Retina (tissue), 1 donor: ENCODE measurements at regions not wholly inside any gene's neighbourhood (a gene's known extent, or its start where the extent isn't known, plus 50 kb on each side); places are given as distances from the start of the nearest gene placed in this dataset.
"Not testable (repeated sequence)": the region's sequence is repeated elsewhere in the genome, so short reads cannot be mapped to it uniquely, and the experiment has no call there.

Experiments used
- DNase-seq: peaks from one replicate; pipeline ENCODE4 v3.0.0-alpha.2; 2016

GRCh38 chr2:40584432-40584831, 132.5 kb upstream of the SLC8A1 start:
- no peak for DNase-seq

- no peak for DNase-seq
These were observed 139.9 kb upstream of the SLC8A1 start for GRCh38 chr2:40591774-40592173.

DNA sequence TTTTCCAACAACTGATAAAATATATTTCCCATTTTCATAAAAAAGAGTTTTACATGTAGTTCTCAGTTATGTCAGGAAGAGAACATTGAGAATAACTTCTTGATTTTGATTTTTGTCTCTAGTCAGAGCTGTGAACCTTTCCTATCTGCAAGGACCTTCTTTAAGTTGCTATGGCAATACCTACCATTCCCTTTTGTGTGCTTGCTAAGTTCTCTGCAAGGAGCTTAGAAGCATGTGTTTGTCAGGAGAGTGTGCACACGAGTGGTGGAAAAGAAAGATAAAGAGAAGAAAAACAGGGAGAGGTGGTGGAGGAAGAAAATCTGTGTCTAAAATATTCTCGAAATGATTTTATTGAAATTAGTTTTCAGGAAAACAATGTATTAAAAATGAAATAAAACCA, 140.3 kb upstream of the SLC8A1 start:
- DNase-seq, result no peak

- no peak for DNase-seq
These were observed 155.0 kb upstream of the SLC8A1 start for GRCh38 chr2:40606862-40607261.

GRCh38 chr2:40611196-40611595, 159.3 kb upstream of the SLC8A1 start:
- DNase-seq, result no peak

DNA sequence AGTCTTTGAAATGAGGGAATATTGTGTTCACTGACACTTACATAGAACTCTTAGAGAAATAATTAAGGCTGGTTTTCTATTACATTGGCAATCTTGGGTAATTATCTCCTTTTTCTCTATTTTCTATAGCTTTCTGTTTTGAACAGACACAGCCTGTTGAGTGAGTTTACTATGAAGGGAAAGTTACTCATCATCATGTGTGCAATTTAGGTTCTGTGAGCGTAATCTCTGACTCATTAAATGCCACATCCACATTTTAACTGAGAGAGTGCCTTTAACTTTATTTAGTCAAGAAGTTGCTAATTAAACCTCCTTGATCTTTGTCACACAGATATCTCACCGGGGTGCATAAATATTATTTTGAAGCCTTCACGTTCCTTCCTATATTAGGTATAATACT, 174.0 kb upstream of the SLC8A1 start:
- DNase-seq, result no peak

DNA sequence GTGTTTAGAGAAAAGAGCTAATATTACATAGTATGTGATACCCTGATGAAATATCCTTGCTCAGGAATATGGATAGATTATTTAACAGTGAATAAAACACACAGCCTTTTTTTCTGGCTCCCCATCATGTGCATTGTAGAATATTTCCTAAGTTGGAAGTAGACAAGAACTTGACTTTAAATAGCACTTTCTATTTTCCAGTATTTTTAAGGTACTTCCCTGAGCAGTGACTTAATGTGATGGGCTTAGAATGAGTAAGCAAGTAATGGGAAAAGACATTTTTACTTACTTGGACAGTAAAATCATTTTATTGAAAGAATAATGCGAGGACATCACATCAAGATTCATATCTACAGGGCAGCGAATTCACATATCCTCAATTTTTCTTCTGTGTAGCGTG, 176.7 kb upstream of the SLC8A1 start:
- DNase-seq, result no peak

DNA sequence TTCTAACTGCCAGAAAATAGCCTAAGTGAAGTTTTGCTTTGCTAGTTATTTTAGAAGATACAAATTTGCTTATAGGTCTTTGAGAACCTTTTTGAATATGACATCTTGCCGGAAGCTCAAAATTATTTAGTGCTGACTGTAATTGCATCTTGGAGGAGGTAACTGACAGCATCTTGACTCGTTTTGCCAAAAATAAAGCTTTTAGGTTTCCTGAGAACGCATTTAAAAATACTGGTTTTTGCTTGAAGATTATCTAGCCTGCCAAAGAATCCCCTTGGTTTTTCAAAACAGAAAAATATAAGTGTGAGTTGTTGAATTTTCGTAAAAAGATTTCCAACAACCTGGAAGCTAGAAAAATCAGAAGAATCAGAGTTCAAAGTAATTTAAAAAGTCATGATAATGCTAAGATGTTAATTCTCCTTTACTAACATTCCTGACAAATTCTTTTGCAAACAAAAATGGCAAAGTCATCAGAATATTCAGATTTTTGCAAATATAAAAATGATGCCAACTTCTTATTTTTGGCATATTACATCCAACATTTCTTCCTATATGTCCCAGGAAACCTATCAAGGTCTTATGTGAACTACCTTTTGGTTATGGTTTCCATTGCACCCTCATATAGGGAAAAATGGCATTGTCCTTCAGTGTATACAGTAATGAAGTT, 178.0 kb upstream of the SLC8A1 start:
- DNase-seq, result no peak

GRCh38 chr2:40639320-40639719, 187.4 kb upstream of the SLC8A1 start:
- no peak for DNase-seq

- no peak for DNase-seq
These were observed 190.3 kb upstream of the SLC8A1 start for GRCh38 chr2:40642237-40642636.

DNA sequence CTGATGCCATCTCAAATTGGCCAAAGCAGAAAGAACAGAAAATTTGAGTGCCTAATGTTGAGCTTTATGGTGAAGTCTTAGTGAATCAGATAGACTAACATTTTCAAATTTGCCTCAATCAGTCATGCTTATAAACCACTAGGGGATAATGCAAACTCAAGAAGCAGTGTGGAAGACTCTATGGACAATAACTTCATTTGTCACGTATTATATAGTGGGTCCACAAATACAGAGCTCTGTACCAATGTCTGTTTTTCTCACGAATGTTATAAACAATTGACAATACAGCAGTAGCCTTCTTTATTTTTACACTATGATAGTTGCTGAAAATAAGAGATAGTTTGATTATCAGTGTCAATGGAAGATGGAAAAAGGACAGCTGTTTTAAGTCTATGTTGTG, 190.8 kb upstream of the SLC8A1 start:
- DNase-seq, result no peak

- no peak for DNase-seq
These were observed 194.8 kb upstream of the SLC8A1 start for GRCh38 chr2:40646642-40647041.

GRCh38 chr2:40652155-40652554, 200.3 kb upstream of the SLC8A1 start:
- DNase-seq, result no peak

DNA sequence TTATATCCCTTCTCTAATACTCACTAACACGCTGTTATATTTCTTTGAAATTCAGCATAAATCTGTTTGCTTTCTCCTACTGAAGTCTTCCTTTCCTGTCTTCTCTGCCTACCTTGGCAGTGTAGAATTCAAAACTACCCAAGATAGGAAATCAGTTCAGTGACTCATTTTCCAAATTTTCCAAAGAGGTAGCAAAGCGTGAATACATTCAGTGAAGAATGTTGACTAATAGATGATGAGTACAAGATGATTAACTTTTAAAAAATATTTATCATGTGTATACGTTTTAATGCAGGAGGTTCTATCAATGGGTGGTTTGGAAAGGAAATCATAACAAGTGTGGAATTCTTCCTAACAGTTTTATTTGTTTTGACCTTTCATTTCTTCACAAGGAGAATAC, 201.9 kb upstream of the SLC8A1 start:
- DNase-seq, result no peak

- DNase-seq, result no peak
These were observed 202.5 kb upstream of the SLC8A1 start for GRCh38 chr2:40654346-40654745.

DNA sequence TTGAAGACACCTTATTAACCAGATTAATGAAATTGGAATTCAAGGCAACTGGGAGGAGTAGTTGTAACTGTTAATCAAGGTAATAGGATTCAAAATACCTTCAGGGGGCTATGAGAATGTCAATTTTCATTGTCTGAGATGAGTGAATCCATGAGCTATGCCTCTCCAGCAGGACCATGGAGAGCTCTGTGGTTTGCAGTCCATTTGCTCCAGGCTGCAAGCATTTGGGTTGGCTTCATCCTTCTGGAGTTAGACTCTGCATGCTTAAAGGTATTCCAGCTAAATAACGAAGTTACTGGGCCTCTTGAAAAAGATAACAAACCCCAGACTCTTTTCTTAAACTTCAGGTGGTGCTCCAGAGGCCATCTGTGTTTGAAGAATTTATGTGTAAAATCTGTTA, 207.1 kb upstream of the SLC8A1 start:
- DNase-seq, result no peak

DNA sequence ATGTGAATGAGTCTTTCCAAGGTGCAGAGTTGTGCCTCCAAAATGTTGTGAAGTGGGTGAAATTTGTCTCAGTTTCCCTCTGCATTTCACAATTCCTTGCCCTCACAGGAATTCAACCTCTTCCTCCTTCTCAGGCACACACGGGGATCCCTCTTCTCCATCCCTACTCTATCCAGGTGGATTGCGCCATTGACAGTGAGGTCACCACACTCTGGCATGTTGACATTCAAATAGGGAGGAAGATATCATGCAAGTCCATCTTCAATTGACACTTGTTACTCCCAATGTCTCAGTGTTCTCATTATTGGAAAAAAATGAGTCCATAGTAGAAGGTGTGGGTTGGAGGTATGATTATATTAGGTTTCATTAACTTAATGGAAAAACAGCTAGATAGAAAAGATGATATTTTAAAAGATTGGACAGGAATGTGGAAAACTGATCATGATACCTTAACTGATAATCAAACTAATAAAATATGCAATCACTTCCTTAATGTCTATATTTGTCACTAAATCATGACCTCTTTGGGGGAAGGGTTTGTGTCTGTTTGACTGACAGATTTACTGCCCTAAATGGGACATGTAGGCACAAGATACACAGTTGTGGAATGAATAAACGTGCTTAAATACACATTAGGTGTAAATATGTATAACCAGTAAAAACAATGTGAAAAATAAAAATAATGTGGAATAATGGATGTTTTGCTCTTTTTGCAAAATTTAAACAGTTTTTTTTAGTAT, 213.8 kb upstream of the SLC8A1 start:
- DNase-seq, result no peak

DNA sequence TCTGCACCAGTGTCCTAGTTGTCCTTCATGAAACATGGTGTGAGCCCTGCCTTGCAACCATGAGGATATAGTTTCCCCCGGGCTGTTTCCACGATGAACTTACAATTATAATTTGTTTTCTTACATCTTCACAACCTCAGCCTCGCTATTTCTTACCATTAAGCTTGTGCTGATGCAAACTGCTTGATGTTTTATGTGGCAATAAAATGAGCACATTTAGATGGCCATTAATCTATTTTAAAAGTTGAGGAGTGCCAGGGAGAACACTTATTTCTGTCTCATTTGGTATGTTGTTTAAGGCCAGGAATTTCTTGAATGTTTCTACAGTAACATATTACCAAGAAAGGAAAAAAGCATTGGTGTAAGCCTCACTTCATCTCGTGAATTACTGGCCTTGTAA, 214.5 kb upstream of the SLC8A1 start:
- DNase-seq, result no peak

GRCh38 chr2:40668425-40668824, 216.5 kb upstream of the SLC8A1 start:
- no peak for DNase-seq

- not testable (repeated sequence) for DNase-seq
These were observed 224.4 kb upstream of the SLC8A1 start for GRCh38 chr2:40676134-40676790.

DNA sequence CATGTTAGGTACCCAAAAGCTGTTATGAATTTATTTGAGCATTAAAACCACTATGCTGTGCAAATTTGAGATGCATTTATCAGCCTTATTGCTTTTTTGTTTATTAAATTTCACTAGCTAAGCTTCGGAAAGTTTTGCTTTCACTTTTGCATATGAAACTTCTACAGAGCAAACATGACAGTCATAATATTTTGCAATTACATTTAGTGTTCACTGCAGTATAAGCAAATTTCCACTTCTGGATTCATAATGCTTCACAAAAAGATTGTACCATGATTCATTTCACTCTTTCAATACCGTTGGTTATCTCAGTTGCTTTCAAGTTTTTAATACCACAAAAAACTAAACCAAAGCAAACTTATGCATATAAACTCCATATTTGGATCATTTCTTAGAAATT, 228.7 kb upstream of the SLC8A1 start:
- no peak for DNase-seq

DNA sequence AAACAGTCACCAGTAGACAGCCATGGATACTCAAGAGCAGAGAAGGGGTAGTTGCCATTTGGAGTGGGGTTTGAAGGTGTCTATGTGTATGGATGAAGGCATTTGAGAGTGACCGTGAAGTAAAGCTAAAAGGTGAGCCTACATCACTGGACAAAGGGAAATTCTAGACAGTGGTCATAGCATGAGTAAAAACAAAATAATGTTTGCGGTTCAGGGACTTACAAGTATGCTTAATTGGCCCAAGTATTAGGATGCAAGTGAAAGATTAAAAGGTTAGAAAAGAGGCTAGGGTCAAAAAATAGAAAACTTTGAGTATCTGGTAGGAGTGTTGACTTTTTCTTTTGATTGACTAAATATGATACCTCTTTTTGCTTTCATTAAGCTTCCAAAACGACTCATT, 238.1 kb upstream of the SLC8A1 start:
- no peak for DNase-seq

DNA sequence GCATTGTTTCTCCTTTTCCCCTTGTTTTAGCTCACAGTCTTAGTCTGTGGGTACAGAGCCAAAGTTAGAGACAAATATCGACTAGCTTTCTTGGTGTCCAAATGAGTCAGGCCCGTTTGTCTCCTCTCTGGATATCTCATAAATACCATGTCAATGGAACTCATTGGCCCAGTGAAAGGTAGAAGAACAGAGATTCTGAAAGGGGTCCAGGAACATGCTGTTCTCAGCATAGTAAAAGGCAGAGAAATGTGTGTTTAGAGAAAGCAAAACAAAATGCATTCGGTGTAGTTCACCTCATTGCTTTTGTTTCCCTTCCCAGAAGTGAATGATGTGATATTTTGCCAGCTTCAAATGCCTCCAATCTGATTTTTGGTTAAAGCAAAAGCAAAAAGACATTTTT, 238.6 kb upstream of the SLC8A1 start:
- DNase-seq, result no peak

DNA sequence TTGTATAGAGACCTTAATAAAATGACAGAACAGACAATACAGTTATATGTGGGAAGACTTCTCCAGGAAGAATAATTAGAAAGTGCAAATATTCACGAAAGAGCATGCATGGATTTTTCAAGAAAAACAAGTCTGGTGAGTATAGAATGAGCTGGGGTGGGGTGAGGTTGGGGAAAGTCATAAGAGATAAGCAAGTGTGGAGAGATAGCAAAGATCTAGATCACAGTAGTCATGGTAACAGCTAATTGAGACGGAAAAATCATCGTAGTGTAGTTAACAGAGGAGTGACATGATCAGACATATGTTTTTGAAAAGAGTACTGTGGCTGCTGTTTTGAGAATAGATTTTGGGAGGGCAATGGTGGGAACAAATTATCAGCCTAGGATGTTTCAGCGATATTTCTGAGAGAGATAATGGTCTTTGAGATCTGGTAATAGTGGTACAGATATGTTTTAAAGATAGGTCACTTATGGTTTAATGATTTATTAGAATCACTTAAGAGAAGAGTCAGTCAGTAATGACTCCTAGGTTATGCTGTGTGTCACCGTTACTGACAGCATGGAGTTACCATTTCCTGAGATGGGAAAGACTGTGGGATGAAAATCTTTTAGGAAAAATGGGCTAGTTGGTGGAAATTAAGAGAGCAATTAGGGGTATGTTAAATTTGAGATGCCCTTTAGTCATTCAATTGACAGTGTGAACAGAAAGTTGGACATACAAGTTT, 248.5 kb upstream of the SLC8A1 start:
- DNase-seq, result peak; percentile 15
